ENCODE measurements at regions not wholly inside any gene's neighbourhood (a gene's known extent, or its start where the extent isn't known, plus 50 kb on each side); places are given as distances from the start of the nearest gene placed in this dataset.
"Not testable (repeated sequence)": the region's sequence is repeated elsewhere in the genome, so short reads cannot be mapped to it uniquely, and the experiment has no call there.

- TF ChIP-seq CTCF (IDR thresholded peaks at IDR 0.05; ENCODE audit: extremely low read depth, missing control alignments) = no peak
- no peak for DNase-seq (ENCODE audit: low spot score)
Observed at GRCh38 chr5:60066502-60066901, 173.0 kb upstream of the PDE4D start.

GRCh38 chr5:60060389-60060788, 166.9 kb upstream of the PDE4D start:
- DNase-seq (ENCODE audit: low spot score) = no peak
- TF ChIP-seq CTCF (IDR thresholded peaks at IDR 0.05; ENCODE audit: extremely low read depth, missing control alignments) = no peak

GRCh38 chr5:60056191-60056590, 162.7 kb upstream of the PDE4D start:
- DNase-seq (ENCODE audit: low spot score) = no peak
- TF ChIP-seq CTCF (IDR thresholded peaks at IDR 0.05; ENCODE audit: extremely low read depth, missing control alignments) = no peak

- no peak for TF ChIP-seq CTCF (IDR thresholded peaks at IDR 0.05; ENCODE audit: extremely low read depth, missing control alignments)
- no peak for DNase-seq (ENCODE audit: low spot score)
Observed at GRCh38 chr5:60055168-60055567, 161.6 kb upstream of the PDE4D start.

- not testable (repeated sequence) for DNase-seq (ENCODE audit: low spot score)
Observed at GRCh38 chr5:60041996-60042664, 148.6 kb upstream of the PDE4D start.

GRCh38 chr5:60041508-60041907, 148.0 kb upstream of the PDE4D start:
- DNase-seq (ENCODE audit: low spot score) = not testable (repeated sequence)

GRCh38 chr5:60036192-60036938, 142.8 kb upstream of the PDE4D start:
- no peak for DNase-seq (ENCODE audit: low spot score)
- no peak for TF ChIP-seq CTCF (IDR thresholded peaks at IDR 0.05; ENCODE audit: extremely low read depth, missing control alignments)

GRCh38 chr5:60026161-60026560, 132.6 kb upstream of the PDE4D start:
- no peak for DNase-seq (ENCODE audit: low spot score)

More at GRCh38 chr5:60026161-60026560, 132.6 kb upstream of the PDE4D start:
- TF ChIP-seq CTCF (IDR thresholded peaks at IDR 0.05; ENCODE audit: extremely low read depth, missing control alignments) = no peak

Measured in GM20000 (cell line).